Thyroid gland (tissue), 4 donors: ENCODE measurements at regions not wholly inside any gene's neighbourhood (a gene's known extent, or its start where the extent isn't known, plus 50 kb on each side); places are given as distances from the start of the nearest gene placed in this dataset.

ENCODE experiments used
- POLR2A ChIP-seq, 2 donors: fragments of 450-650 bp; IDR thresholded peaks; one replicate each; pipeline ENCODE4 v1.6.1; 2017; ENCODE audit warnings: antibody characterized with exemption in 2 of 2, mild to moderate bottlenecking in 2 of 2, moderate library complexity in 1 of 2
- TF ChIP-seq, protein P1 (sequence below), 6 experiments: fragments of 200-600 bp in 3 of 6; fragments of 450-650 bp in 3 of 6; sonication (generic) in 3 of 6; IDR thresholded peaks; one replicate each; pipeline ENCODE4 v1.5.1; 2016 to 2019; ENCODE audit warnings: antibody characterized with exemption in 6 of 6, mild to moderate bottlenecking in 2 of 6, inconsistent platforms in 1 of 6, moderate library complexity in 1 of 6

DNA sequence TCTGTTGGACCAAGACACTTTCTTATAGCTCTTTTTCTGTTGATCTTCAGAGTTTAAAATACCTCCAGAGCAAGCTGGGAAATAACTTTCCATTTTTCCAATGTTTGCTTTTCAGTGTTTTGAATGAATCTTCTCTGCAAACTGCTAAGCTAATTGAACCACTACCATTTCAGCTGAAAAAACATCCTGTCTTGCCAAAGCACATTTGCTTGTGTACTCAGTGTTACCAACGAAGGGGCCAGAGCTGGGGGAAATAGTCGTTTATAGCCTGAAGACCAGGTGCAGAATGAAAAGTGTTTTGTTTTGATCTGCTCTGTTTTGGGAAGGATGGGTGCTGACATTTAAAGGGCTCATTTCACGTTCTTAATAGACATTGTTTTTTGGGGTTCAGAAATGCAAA, 88.4 kb upstream of the CLNK start:
- no peak for TF ChIP-seq POLR2A (IDR thresholded peaks at IDR 0.05)
- TF ChIP-seq, protein P1, sequence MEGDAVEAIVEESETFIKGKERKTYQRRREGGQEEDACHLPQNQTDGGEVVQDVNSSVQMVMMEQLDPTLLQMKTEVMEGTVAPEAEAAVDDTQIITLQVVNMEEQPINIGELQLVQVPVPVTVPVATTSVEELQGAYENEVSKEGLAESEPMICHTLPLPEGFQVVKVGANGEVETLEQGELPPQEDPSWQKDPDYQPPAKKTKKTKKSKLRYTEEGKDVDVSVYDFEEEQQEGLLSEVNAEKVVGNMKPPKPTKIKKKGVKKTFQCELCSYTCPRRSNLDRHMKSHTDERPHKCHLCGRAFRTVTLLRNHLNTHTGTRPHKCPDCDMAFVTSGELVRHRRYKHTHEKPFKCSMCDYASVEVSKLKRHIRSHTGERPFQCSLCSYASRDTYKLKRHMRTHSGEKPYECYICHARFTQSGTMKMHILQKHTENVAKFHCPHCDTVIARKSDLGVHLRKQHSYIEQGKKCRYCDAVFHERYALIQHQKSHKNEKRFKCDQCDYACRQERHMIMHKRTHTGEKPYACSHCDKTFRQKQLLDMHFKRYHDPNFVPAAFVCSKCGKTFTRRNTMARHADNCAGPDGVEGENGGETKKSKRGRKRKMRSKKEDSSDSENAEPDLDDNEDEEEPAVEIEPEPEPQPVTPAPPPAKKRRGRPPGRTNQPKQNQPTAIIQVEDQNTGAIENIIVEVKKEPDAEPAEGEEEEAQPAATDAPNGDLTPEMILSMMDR (IDR thresholded peaks at IDR 0.05), result no peak
